ENCODE measurements at regions not wholly inside any gene's neighbourhood (a gene's known extent, or its start where the extent isn't known, plus 50 kb on each side); places are given as distances from the start of the nearest gene placed in this dataset.

GRCh38 chr7:80563561-80564327, 51.9 kb upstream of the GNAT3 start:
- DNase-seq (ENCODE audit: low spot score), result no peak
- TF ChIP-seq CTCF (IDR thresholded peaks at IDR 0.05), result no peak
- no peak overlapping the region for H3K4me3 ChIP-seq

GRCh38 chr7:80565554-80565953, 53.7 kb upstream of the GNAT3 start:
- Histone ChIP-seq H3K27ac (no peak overlapping the region), H3K9me3 (peaks cover 0 to 21% of the 10 kb centered on the region in 2 donors), H3K4me3 (no peak overlapping the region), H3K4me1 (no peaks in the 10 kb centered on the region), H3K36me3 (no peaks in the 10 kb centered on the region), H3K27me3 (no peaks in the 10 kb centered on the region)
- no peak for DNase-seq (ENCODE audit: low spot score)
- no peak for TF ChIP-seq CTCF (IDR thresholded peaks at IDR 0.05)

More at GRCh38 chr7:80563561-80564327, 51.9 kb upstream of the GNAT3 start:
- H3K36me3 ChIP-seq, result no peaks in the 10 kb centered on the region
- no peaks in the 10 kb centered on the region for H3K4me1 ChIP-seq
- no peak overlapping the region for H3K27ac ChIP-seq
- H3K27me3 ChIP-seq, result no peaks in the 10 kb centered on the region
- H3K9me3 ChIP-seq, result peaks cover 0 to 29% of the 10 kb centered on the region in 2 donors

GRCh38 chr7:80581486-80582260, 56.8 kb upstream of the CD36 start:
- no peak overlapping the region for H3K4me3 ChIP-seq
- peak overlapping the region; percentile 76 to 81 for H3K27ac ChIP-seq
- no peak for TF ChIP-seq CTCF (IDR thresholded peaks at IDR 0.05)
- H3K36me3 ChIP-seq, result no peaks in the 10 kb centered on the region
- H3K27me3 ChIP-seq, result no peaks in the 10 kb centered on the region
- no peak for DNase-seq (ENCODE audit: low spot score)
- peaks cover 0 to 40% of the 10 kb centered on the region in 2 donors for H3K4me1 ChIP-seq
- no peaks in the 10 kb centered on the region for H3K9me3 ChIP-seq

GRCh38 chr7:80583901-80584300, 54.5 kb upstream of the CD36 start:
- no peak for DNase-seq (ENCODE audit: low spot score)
- Histone ChIP-seq H3K4me1 (peaks cover 0 to 40% of the 10 kb centered on the region in 2 donors), H3K4me3 (no peak overlapping the region), H3K27ac (peak overlapping the region; percentile 45 to 81), H3K9me3 (no peaks in the 10 kb centered on the region), H3K36me3 (no peaks in the 10 kb centered on the region), H3K27me3 (no peaks in the 10 kb centered on the region)
- TF ChIP-seq CTCF (IDR thresholded peaks at IDR 0.05), result no peak

- H3K4me1 ChIP-seq, result peaks cover 0 to 48% of the 10 kb centered on the region in 2 donors
- H3K27ac ChIP-seq, result peak overlapping the region in 1 of 2 donors; percentile 81
- no peaks in the 10 kb centered on the region for H3K9me3 ChIP-seq
- no peaks in the 10 kb centered on the region for H3K27me3 ChIP-seq
- H3K36me3 ChIP-seq, result no peaks in the 10 kb centered on the region
- TF ChIP-seq CTCF (IDR thresholded peaks at IDR 0.05), result no peak
- no peak overlapping the region for H3K4me3 ChIP-seq
- no peak for DNase-seq (ENCODE audit: low spot score)
These were observed 53.7 kb upstream of the CD36 start for GRCh38 chr7:80584778-80585177.
